ENCODE measurements at regions not wholly inside any gene's neighbourhood (a gene's known extent, or its start where the extent isn't known, plus 50 kb on each side); places are given as distances from the start of the nearest gene placed in this dataset.

DNA sequence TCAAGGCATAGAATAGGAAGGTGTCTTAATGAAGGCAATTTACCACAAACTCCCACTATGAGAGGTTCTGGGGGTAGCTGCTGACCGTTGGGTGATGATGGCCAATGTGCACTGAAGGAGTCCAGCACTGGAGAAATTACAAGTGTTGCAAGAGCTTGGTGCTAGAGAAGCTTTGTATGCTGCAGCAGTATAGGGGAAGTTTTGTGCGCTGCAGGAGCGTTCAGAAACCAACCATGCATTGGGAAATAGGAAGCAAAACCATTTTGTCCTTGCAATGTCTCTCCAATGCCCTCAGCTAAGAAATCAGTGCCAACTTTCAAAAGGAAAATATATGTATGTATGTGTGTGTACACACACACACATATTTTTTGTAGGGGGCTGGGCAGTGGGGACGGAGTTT, 441.6 kb upstream of the NAALADL2 start:
- TF ChIP-seq, protein P1, sequence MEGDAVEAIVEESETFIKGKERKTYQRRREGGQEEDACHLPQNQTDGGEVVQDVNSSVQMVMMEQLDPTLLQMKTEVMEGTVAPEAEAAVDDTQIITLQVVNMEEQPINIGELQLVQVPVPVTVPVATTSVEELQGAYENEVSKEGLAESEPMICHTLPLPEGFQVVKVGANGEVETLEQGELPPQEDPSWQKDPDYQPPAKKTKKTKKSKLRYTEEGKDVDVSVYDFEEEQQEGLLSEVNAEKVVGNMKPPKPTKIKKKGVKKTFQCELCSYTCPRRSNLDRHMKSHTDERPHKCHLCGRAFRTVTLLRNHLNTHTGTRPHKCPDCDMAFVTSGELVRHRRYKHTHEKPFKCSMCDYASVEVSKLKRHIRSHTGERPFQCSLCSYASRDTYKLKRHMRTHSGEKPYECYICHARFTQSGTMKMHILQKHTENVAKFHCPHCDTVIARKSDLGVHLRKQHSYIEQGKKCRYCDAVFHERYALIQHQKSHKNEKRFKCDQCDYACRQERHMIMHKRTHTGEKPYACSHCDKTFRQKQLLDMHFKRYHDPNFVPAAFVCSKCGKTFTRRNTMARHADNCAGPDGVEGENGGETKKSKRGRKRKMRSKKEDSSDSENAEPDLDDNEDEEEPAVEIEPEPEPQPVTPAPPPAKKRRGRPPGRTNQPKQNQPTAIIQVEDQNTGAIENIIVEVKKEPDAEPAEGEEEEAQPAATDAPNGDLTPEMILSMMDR (IDR thresholded peaks at IDR 0.05 in 2 of 3, conservative IDR thresholded peaks at IDR 0.05 in 1 of 3; ENCODE audit: control insufficient read depth in 2 of 3, extremely low read depth in 1 of 3, insufficient read depth in 1 of 3, low read depth in 3 of 3, low read length in 3 of 3) = no peak
- no peak for TF ChIP-seq EZH2 (IDR thresholded peaks at IDR 0.05; ENCODE audit: borderline replicate concordance, control insufficient read depth, low read depth, low read length)
